GM12874 (cell line): ENCODE measurements at regions not wholly inside any gene's neighbourhood (a gene's known extent, or its start where the extent isn't known, plus 50 kb on each side); places are given as distances from the start of the nearest gene placed in this dataset.

ENCODE experiments used
- CTCF ChIP-seq: IDR thresholded peaks from 2 replicates; pipeline ENCODE4 v1.5.1; 2011; ENCODE audit warnings: low read depth, mild to moderate bottlenecking, control low read depth, low read length, moderate library complexity; ENCODE audit not compliant: insufficient read depth

- no peak for TF ChIP-seq CTCF
Measured at GRCh38 chr2:67666386-67667053, 269.4 kb downstream of the ETAA1 start.

- TF ChIP-seq CTCF = no peak
Measured at GRCh38 chr2:67667054-67667908, 270.1 kb downstream of the ETAA1 start.

- TF ChIP-seq CTCF = no peak
Measured at GRCh38 chr2:67668538-67668937, 271.4 kb downstream of the ETAA1 start.

GRCh38 chr2:67669168-67669567 lies 272.0 kb downstream of the ETAA1 start:
- TF ChIP-seq CTCF = no peak

GRCh38 chr2:67669766-67670165 lies 272.6 kb downstream of the ETAA1 start:
- TF ChIP-seq CTCF = no peak

GRCh38 chr2:67670747-67671183 lies 273.6 kb downstream of the ETAA1 start:
- TF ChIP-seq CTCF = no peak
